Stimulated activated naive CD8-positive, alpha-beta T cell treated with anti-CD3 and anti-CD28 coated beads, Interleukin-15, amount 100 ng/mL, for 72 hours (primary cell): ENCODE measurements at regions not wholly inside any gene's neighbourhood (a gene's known extent, or its start where the extent isn't known, plus 50 kb on each side); places are given as distances from the start of the nearest gene placed in this dataset.

Source experiments
- ATAC-seq: fragments of 150-1000 bp; cut with Tn5 transposase; 2 replicates; pipeline ENCODE4 v1.10.0; 2021; ENCODE audit warnings: mild to moderate bottlenecking, moderate library complexity
- DNase-seq, 2 donors: peaks; one replicate each; pipeline ENCODE4 v3.0.0; 2021 to 2022
- H3K27ac Mint-ChIP-seq, 2 donors: one replicate each; pipeline ENCODE4 v1.8.0; 2022; ENCODE audit warnings: mild to moderate bottlenecking in 2 of 2, mixed read lengths in 2 of 2, moderate library complexity in 2 of 2
- H3K27me3 Mint-ChIP-seq: one replicate; pipeline ENCODE4 v1.8.0; 2022; ENCODE audit warnings: mixed read lengths
- H3K4me1 Mint-ChIP-seq: one replicate; pipeline ENCODE4 v1.8.0; 2022; ENCODE audit warnings: mild to moderate bottlenecking, mixed read lengths
- H3K4me3 Mint-ChIP-seq, 2 donors: one replicate each; pipeline ENCODE4 v1.8.0; 2022; ENCODE audit warnings: mild to moderate bottlenecking in 2 of 2, mixed read lengths in 2 of 2, moderate library complexity in 1 of 2
- H3K9me3 Mint-ChIP-seq, 2 donors: one replicate each; pipeline ENCODE4 v1.8.0; 2022; ENCODE audit warnings: mixed read lengths in 2 of 2

GRCh38 chr10:36345175-36345533 lies 703.1 kb upstream of the FZD8 start:
- Mint-ChIP-seq H3K27me3 (no peaks in the 10 kb centered on the region), H3K9me3 (peaks cover 2 to 4% of the 10 kb centered on the region in 2 donors), H3K4me3 (no peak overlapping the region), H3K27ac (no peak overlapping the region), H3K4me1 (no peaks in the 10 kb centered on the region)
- DNase-seq (no peak), ATAC-seq (no peak)

DNA sequence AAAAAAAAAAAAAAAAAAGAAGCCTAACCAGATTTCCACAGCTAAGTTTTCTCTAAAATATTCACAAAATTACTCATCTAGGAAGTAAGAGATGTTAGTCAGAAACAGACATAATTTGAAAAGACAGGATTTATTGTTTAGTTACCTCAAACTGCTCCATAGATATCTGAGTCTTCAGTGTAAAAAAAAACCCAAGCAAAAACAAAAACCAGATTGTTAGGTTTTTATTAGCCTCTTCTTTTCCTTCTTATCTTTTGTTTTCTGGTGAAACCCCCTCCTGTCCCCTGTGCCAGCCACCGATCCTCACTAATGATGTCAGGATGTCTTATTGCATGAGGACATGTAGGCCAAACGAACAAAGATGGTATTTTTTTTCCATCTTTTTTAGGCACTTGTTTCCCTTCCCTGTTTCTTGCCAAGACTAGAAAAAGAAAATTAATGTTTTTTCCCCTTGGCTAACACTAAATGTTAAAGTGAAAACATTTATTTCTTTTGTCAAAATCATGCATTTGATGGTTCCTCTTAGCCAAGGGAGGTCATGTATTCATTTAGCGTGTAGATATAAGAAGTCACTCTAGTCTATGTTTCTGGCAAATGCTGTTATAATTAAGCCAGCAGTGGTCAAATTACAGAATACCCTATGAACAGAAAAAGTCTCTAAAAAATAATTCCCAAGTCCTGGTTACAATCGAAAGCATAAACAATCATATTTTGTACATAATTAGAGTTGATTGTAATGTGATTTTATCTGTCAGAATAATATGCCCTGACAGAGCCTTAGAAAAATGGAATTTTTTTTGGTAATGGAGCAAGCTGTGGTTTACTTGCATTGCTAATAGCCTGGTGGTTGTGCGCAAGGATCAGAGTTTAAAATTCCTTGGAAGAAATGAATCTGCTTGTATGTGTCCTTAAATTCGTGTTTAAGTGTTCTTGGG lies 702.4 kb upstream of the FZD8 start:
- no peaks in the 10 kb centered on the region for H3K9me3 Mint-ChIP-seq

GRCh38 chr10:36342781-36343180 lies 700.7 kb upstream of the FZD8 start:
- Mint-ChIP-seq H3K27me3 (no peaks in the 10 kb centered on the region), H3K9me3 (peaks cover 0 to 7% of the 10 kb centered on the region in 2 donors), H3K27ac (no peak overlapping the region), H3K4me1 (no peaks in the 10 kb centered on the region), H3K4me3 (no peak overlapping the region)
- no peak for DNase-seq
- no peak for ATAC-seq

More for the DNA sequence above, 702.4 kb upstream of the FZD8 start:
- no peak overlapping the region for H3K4me3 Mint-ChIP-seq
- ATAC-seq (no peak), DNase-seq (no peak)
- no peak overlapping the region for H3K27ac Mint-ChIP-seq
- no peaks in the 10 kb centered on the region for H3K4me1 Mint-ChIP-seq
- H3K27me3 Mint-ChIP-seq: no peaks in the 10 kb centered on the region

- H3K27ac Mint-ChIP-seq: no peak overlapping the region
- DNase-seq (no peak), ATAC-seq (no peak)
- H3K4me3 Mint-ChIP-seq: no peak overlapping the region
- H3K9me3 Mint-ChIP-seq: peaks cover 0 to 8% of the 10 kb centered on the region in 2 donors
- H3K27me3 Mint-ChIP-seq: no peaks in the 10 kb centered on the region
- H3K4me1 Mint-ChIP-seq: no peaks in the 10 kb centered on the region
Measured at GRCh38 chr10:36341471-36341870, 699.4 kb upstream of the FZD8 start.

DNA sequence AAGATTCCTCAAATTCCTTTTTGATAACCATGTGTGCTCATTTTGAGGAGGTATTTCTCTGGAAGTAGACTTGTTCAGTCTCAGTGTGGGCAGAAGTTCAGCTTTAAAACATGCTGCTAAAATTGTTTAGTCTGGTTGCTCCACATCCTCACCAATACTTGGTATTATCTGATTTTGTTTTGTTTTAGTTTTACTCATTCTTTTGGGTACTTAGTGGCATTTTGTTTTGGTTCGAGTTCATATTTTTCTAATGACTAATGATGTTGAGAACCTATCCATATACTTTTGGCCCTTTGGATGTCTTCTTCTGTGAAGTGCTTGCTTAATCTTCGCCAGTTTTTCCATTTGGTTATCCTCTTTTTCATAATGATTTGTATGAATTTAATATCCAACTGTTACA lies 694.2 kb upstream of the FZD8 start:
- no peaks in the 10 kb centered on the region for H3K27me3 Mint-ChIP-seq
- no peak for ATAC-seq
- no peak overlapping the region for H3K4me3 Mint-ChIP-seq
- no peaks in the 10 kb centered on the region for H3K4me1 Mint-ChIP-seq
- no peak for DNase-seq
- no peak overlapping the region for H3K27ac Mint-ChIP-seq
- H3K9me3 Mint-ChIP-seq: peaks cover 0 to 8% of the 10 kb centered on the region in 2 donors

- peaks cover 0 to 8% of the 10 kb centered on the region in 2 donors for H3K9me3 Mint-ChIP-seq
- no peak for ATAC-seq
- H3K27ac Mint-ChIP-seq: no peak overlapping the region
- no peaks in the 10 kb centered on the region for H3K27me3 Mint-ChIP-seq
- no peak for DNase-seq
- H3K4me1 Mint-ChIP-seq: no peaks in the 10 kb centered on the region
- H3K4me3 Mint-ChIP-seq: no peak overlapping the region
Measured at GRCh38 chr10:36333446-36333845, 691.4 kb upstream of the FZD8 start.

- no peak overlapping the region for H3K4me3 Mint-ChIP-seq
- H3K27ac Mint-ChIP-seq: no peak overlapping the region
- no peaks in the 10 kb centered on the region for H3K27me3 Mint-ChIP-seq
- no peaks in the 10 kb centered on the region for H3K4me1 Mint-ChIP-seq
- no peak for ATAC-seq
- no peak for DNase-seq
- H3K9me3 Mint-ChIP-seq: peaks cover 0 to 3% of the 10 kb centered on the region in 2 donors
Measured at GRCh38 chr10:36332926-36333325, 690.8 kb upstream of the FZD8 start.

DNA sequence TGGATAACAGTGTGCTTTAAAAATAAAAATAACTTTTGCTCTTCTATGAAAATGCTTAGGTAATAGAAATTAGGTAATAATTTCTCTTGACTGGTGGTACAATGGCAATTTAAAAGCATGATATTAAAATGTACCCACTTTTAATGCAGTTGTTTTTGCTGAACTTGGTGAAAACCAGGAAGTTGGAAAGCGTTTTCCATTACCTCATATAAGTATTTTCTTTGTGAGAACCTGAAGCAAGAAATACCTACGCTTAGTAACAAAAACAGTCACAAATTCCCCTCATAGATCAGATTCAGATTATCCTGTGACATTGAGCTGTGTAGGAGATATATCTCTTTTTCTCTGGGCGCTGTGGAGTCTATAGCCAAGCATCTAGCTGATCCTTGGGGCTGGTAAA lies 689.0 kb upstream of the FZD8 start:
- H3K4me1 Mint-ChIP-seq: no peaks in the 10 kb centered on the region
- H3K9me3 Mint-ChIP-seq: peaks cover 0 to 4% of the 10 kb centered on the region in 2 donors
- no peak for DNase-seq
- H3K4me3 Mint-ChIP-seq: no peak overlapping the region
- H3K27me3 Mint-ChIP-seq: no peaks in the 10 kb centered on the region
- no peak overlapping the region for H3K27ac Mint-ChIP-seq
- no peak for ATAC-seq

DNA sequence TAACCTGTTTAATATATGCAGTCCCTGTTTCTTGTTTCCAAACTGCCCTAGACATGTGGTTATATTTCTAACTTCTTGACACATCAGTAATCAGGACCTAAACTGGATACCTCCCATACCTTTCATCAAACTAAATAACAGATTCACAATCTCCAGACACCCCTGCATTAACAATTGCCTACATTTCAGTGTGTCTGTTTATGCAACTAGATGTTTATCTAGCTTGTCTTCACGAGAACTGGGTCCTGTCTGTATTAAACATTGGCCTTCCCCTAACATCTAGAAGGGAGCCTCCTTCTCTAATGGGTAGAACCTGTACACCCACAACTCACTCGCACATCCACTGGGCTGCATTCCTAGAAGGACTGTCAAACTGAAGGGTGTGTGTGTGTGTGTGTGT lies 683.7 kb upstream of the FZD8 start:
- DNase-seq: no peak
- no peak overlapping the region for H3K27ac Mint-ChIP-seq

DNA sequence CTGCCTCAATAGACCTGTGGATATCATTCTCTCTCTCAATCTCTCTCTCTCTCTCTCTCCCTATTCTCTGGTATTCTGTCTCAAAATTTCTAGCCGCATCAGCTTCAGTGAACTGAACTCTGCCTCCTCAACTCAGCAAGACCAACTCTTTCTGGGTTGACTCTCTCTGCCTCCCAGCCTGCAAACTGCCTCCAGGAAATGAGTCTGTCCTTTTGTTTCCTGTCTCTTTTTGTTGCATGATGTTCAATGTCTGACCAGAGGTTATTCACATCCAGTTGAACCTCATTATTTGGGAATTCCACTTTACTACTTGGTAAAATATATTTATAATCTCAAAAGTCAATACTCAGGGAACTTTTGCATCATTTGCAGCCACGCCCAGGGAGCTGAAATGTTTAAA lies 682.7 kb upstream of the FZD8 start:
- Mint-ChIP-seq H3K9me3 (peaks cover 12 to 14% of the 10 kb centered on the region in 2 donors), H3K27me3 (no peaks in the 10 kb centered on the region), H3K27ac (no peak overlapping the region), H3K4me3 (no peak overlapping the region), H3K4me1 (no peaks in the 10 kb centered on the region)
- DNase-seq (no peak), ATAC-seq (no peak)

More for the DNA sequence above, 683.7 kb upstream of the FZD8 start:
- Mint-ChIP-seq H3K27me3 (no peaks in the 10 kb centered on the region), H3K9me3 (peaks cover 7 to 8% of the 10 kb centered on the region in 2 donors), H3K4me1 (no peaks in the 10 kb centered on the region), H3K4me3 (no peak overlapping the region)
- no peak for ATAC-seq

- Mint-ChIP-seq H3K4me1 (no peaks in the 10 kb centered on the region), H3K27me3 (no peaks in the 10 kb centered on the region), H3K4me3 (no peak overlapping the region), H3K27ac (no peak overlapping the region), H3K9me3 (peaks cover 7 to 10% of the 10 kb centered on the region in 2 donors)
- DNase-seq (no peak), ATAC-seq (no peak)
Measured at GRCh38 chr10:36313142-36313541, 671.0 kb upstream of the FZD8 start.

GRCh38 chr10:36303896-36304295 lies 661.8 kb upstream of the FZD8 start:
- H3K27me3 Mint-ChIP-seq: no peaks in the 10 kb centered on the region
- H3K27ac Mint-ChIP-seq: no peak overlapping the region
- peaks cover 5 to 15% of the 10 kb centered on the region in 2 donors for H3K9me3 Mint-ChIP-seq
- no peak for ATAC-seq
- H3K4me3 Mint-ChIP-seq: no peak overlapping the region
- H3K4me1 Mint-ChIP-seq: no peaks in the 10 kb centered on the region
- no peak for DNase-seq

- Mint-ChIP-seq H3K9me3 (peaks cover 0 to under 1% of the 10 kb centered on the region in 2 donors), H3K4me1 (no peaks in the 10 kb centered on the region), H3K4me3 (no peak overlapping the region), H3K27ac (no peak overlapping the region), H3K27me3 (no peaks in the 10 kb centered on the region)
- no peak for ATAC-seq
- DNase-seq: no peak
Measured at GRCh38 chr10:36302086-36302485, 660.0 kb upstream of the FZD8 start.

- Mint-ChIP-seq H3K4me3 (no peak overlapping the region), H3K27ac (no peak overlapping the region), H3K4me1 (no peaks in the 10 kb centered on the region), H3K27me3 (no peaks in the 10 kb centered on the region), H3K9me3 (no peaks in the 10 kb centered on the region)
- DNase-seq (no peak), ATAC-seq (no peak)
Measured at GRCh38 chr10:36301539-36301938, 659.4 kb upstream of the FZD8 start.

DNA sequence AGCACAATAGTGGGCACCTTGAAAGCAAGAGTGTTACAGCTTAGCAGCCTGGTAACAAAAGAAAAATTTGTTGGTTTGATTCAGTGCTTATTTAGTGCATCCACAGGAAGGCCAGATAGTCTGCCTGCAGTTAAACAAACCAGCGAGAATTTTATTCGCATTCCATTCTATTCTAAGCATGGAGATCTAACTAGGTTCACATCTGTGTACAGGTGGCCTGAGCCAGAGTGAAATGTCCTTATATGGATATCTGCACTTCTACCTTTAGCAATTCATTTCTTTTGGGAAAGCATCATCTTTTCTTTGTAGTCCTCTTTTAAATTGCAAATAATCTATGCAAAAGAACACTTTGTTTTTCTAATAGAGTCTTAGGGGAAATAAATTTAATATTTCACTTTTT lies 659.0 kb upstream of the FZD8 start:
- ATAC-seq (no peak), DNase-seq (no peak)
- Mint-ChIP-seq H3K4me3 (no peak overlapping the region), H3K4me1 (no peaks in the 10 kb centered on the region), H3K27ac (no peak overlapping the region), H3K27me3 (no peaks in the 10 kb centered on the region), H3K9me3 (no peaks in the 10 kb centered on the region)

DNA sequence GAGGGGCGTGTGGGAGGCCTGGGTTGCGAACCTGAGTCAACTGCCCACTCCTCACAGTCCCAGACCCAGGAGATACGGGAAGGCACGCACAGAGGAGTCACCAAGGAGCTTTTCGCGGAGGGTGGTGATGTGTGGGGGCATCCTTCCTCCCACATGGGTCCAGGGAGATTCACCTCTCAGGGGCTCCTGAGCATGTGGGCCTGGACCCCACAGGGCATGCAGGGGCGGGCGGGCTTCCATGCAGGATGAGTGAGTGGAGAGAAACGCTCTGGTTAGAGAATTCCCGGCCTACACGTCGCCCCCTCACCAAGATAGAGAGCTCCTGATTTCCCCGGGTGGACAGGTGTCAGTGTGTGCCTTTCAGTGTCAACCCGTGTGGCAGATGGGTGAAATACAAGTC lies 641.7 kb upstream of the FZD8 start:
- peaks cover 13 to 40% of the 10 kb centered on the region in 2 donors for H3K9me3 Mint-ChIP-seq
- H3K4me1 Mint-ChIP-seq: no peaks in the 10 kb centered on the region
- DNase-seq: no peak
- no peaks in the 10 kb centered on the region for H3K27me3 Mint-ChIP-seq
- peak; percentile 28 for ATAC-seq
- peak overlapping the region in 1 of 2 donors; percentile 75 for H3K27ac Mint-ChIP-seq
- H3K4me3 Mint-ChIP-seq: no peak overlapping the region
